ENCODE measurements at regions not wholly inside any gene's neighbourhood (a gene's known extent, or its start where the extent isn't known, plus 50 kb on each side); places are given as distances from the start of the nearest gene placed in this dataset.

DNA sequence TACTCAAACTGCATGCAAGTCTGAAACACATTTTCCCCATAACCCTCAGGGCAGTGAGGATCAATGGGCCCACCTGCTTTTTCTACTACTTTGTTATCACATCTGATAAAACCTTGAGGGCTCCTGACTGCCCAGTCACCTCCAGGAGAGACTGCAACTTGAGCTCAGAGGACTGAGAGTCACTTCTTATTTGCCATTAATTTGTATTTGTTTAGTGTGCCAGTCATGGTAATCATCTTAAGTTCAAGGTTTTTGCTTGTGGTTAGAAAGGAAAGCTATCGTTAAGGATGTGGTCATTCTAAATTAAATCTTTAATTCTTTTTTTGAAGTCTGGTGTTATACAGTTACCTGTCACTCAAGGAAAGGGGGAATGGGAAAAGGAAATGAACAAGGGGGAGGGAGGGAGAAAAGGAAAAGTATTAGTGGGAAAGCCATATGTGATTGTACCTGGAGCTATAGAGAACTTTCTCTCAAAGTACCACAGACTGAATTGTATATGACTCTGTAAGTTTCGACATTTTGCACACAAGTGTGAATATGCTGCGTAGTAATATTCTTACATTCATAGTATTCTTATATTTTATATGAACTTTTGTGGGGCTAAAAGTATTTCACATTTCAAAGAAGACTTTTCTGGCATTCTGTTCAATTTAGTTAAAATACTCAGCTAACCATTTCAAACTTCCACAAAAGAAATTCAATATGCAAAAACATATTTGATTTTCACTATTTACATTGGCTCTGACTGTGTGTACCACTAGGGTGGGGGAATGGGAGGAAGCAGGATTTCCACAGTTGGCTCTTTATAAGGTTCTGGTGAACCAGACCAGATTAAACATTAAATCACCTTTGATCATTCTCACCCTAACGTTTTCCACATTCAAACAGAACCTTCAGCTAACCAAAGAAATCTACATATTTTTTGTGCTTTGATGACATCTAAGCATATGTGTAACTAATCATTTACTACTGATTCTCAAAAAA, 166.5 kb upstream of the ATP11B start:
- TF ChIP-seq CTCF (conservative IDR thresholded peaks at IDR 0.05; ENCODE audit: low read depth, low read length): no peak
- TF ChIP-seq EZH2 (IDR thresholded peaks at IDR 0.05; ENCODE audit: borderline replicate concordance, low read depth, low read length, poor library complexity, severe bottlenecking): no peak
